ENCODE measurements at regions not wholly inside any gene's neighbourhood (a gene's known extent, or its start where the extent isn't known, plus 50 kb on each side); places are given as distances from the start of the nearest gene placed in this dataset.
A peak's percentile ranks its signal among the peaks of the same experiment; 100 is the strongest.
"Not testable (repeated sequence)": the region's sequence is repeated elsewhere in the genome, so short reads cannot be mapped to it uniquely, and the experiment has no call there.

GRCh38 chr4:95898226-95898625 lies 58.3 kb downstream of the PDHA2 start:
- Histone ChIP-seq H3K36me3 (ENCODE audit: control insufficient read depth, insufficient read depth, low read length) (no peaks in the 10 kb centered on the region), H3K27ac (ENCODE audit: low read depth, low read length) (no peak overlapping the region), H3K4me1 (ENCODE audit: control insufficient read depth, insufficient read depth, low read length) (no peaks in the 10 kb centered on the region), H3K27me3 (ENCODE audit: control insufficient read depth, insufficient read depth, low read length) (no peaks in the 10 kb centered on the region), H3K9me3 (ENCODE audit: control insufficient read depth, insufficient read depth, low read length) (no peaks in the 10 kb centered on the region), H3K4me3 (ENCODE audit: low read depth, low read length) (no peak overlapping the region)
- DNase-seq (ENCODE audit: low read depth in 4 of 6, low spot score in 6 of 6) = no peak
- no CpG with 5 or more reads among the region's 2 CpGs for WGBS (ENCODE audit: insufficient coverage)

- no peaks in the 10 kb centered on the region for H3K9me3 ChIP-seq (ENCODE audit: control insufficient read depth, insufficient read depth, low read length)
- no peaks in the 10 kb centered on the region for H3K27me3 ChIP-seq (ENCODE audit: control insufficient read depth, insufficient read depth, low read length)
- no peak overlapping the region for H3K4me3 ChIP-seq (ENCODE audit: low read depth, low read length)
- no peaks in the 10 kb centered on the region for H3K36me3 ChIP-seq (ENCODE audit: control insufficient read depth, insufficient read depth, low read length)
- WGBS (ENCODE audit: insufficient coverage) = no CpG with 5 or more reads among the region's 1 CpG
- DNase-seq (ENCODE audit: low read depth in 4 of 6, low spot score in 6 of 6) = no peak
- no peak overlapping the region for H3K27ac ChIP-seq (ENCODE audit: low read depth, low read length)
- H3K4me1 ChIP-seq (ENCODE audit: control insufficient read depth, insufficient read depth, low read length) = no peaks in the 10 kb centered on the region
These were observed 69.3 kb downstream of the PDHA2 start for GRCh38 chr4:95909211-95909610.

GRCh38 chr4:95910749-95911148 lies 70.9 kb downstream of the PDHA2 start:
- H3K36me3 ChIP-seq (ENCODE audit: control insufficient read depth, insufficient read depth, low read length) = no peaks in the 10 kb centered on the region
- no peak for DNase-seq (ENCODE audit: low read depth in 4 of 6, low spot score in 6 of 6)
- 94% methylated on average over 2 of the region's 2 CpGs for WGBS (ENCODE audit: insufficient coverage)
- H3K4me1 ChIP-seq (ENCODE audit: control insufficient read depth, insufficient read depth, low read length) = no peaks in the 10 kb centered on the region
- H3K27ac ChIP-seq (ENCODE audit: low read depth, low read length) = no peak overlapping the region
- H3K9me3 ChIP-seq (ENCODE audit: control insufficient read depth, insufficient read depth, low read length) = no peaks in the 10 kb centered on the region
- no peak overlapping the region for H3K4me3 ChIP-seq (ENCODE audit: low read depth, low read length)
- no peaks in the 10 kb centered on the region for H3K27me3 ChIP-seq (ENCODE audit: control insufficient read depth, insufficient read depth, low read length)

GRCh38 chr4:95921470-95921869 lies 81.6 kb downstream of the PDHA2 start:
- Histone ChIP-seq H3K27me3 (ENCODE audit: control insufficient read depth, insufficient read depth, low read length) (no peaks in the 10 kb centered on the region), H3K9me3 (ENCODE audit: control insufficient read depth, insufficient read depth, low read length) (peaks cover 6% of the 10 kb centered on the region), H3K4me1 (ENCODE audit: control insufficient read depth, insufficient read depth, low read length) (no peaks in the 10 kb centered on the region), H3K4me3 (ENCODE audit: low read depth, low read length) (no peak overlapping the region), H3K27ac (ENCODE audit: low read depth, low read length) (no peak overlapping the region), H3K36me3 (ENCODE audit: control insufficient read depth, insufficient read depth, low read length) (no peaks in the 10 kb centered on the region)
- no peak for DNase-seq (ENCODE audit: low read depth in 4 of 6, low spot score in 6 of 6)

GRCh38 chr4:95929448-95930064 lies 89.7 kb downstream of the PDHA2 start:
- no peak overlapping the region for H3K4me3 ChIP-seq (ENCODE audit: low read depth, low read length)
- no peak overlapping the region for H3K27ac ChIP-seq (ENCODE audit: low read depth, low read length)
- H3K27me3 ChIP-seq (ENCODE audit: control insufficient read depth, insufficient read depth, low read length) = no peaks in the 10 kb centered on the region
- H3K9me3 ChIP-seq (ENCODE audit: control insufficient read depth, insufficient read depth, low read length) = peaks cover 15% of the 10 kb centered on the region
- no peaks in the 10 kb centered on the region for H3K36me3 ChIP-seq (ENCODE audit: control insufficient read depth, insufficient read depth, low read length)
- WGBS (ENCODE audit: insufficient coverage) = no CpG with 5 or more reads among the region's 1 CpG
- no peaks in the 10 kb centered on the region for H3K4me1 ChIP-seq (ENCODE audit: control insufficient read depth, insufficient read depth, low read length)
- no peak for DNase-seq (ENCODE audit: low read depth in 4 of 6, low spot score in 6 of 6)

GRCh38 chr4:95939141-95939540 lies 99.2 kb downstream of the PDHA2 start:
- WGBS (ENCODE audit: insufficient coverage) = no CpG with 5 or more reads among the region's 1 CpG
- Histone ChIP-seq H3K27me3 (ENCODE audit: control insufficient read depth, insufficient read depth, low read length) (no peaks in the 10 kb centered on the region), H3K4me1 (ENCODE audit: control insufficient read depth, insufficient read depth, low read length) (no peaks in the 10 kb centered on the region), H3K4me3 (ENCODE audit: low read depth, low read length) (no peak overlapping the region), H3K9me3 (ENCODE audit: control insufficient read depth, insufficient read depth, low read length) (no peaks in the 10 kb centered on the region), H3K36me3 (ENCODE audit: control insufficient read depth, insufficient read depth, low read length) (no peaks in the 10 kb centered on the region), H3K27ac (ENCODE audit: low read depth, low read length) (no peak overlapping the region)
- DNase-seq (ENCODE audit: low read depth in 4 of 6, low spot score in 6 of 6) = peak in 4 of 6 donors; percentile 9 to 92 (median 21)

- peak in 1 of 6 donors; percentile 4 for DNase-seq (ENCODE audit: low read depth in 4 of 6, low spot score in 6 of 6)
- H3K27ac ChIP-seq (ENCODE audit: low read depth, low read length) = no peak overlapping the region
- H3K4me3 ChIP-seq (ENCODE audit: low read depth, low read length) = no peak overlapping the region
- no CpG with 5 or more reads among the region's 3 CpGs for WGBS (ENCODE audit: insufficient coverage)
- H3K4me1 ChIP-seq (ENCODE audit: control insufficient read depth, insufficient read depth, low read length) = no peaks in the 10 kb centered on the region
- no peaks in the 10 kb centered on the region for H3K27me3 ChIP-seq (ENCODE audit: control insufficient read depth, insufficient read depth, low read length)
- peaks cover 2% of the 10 kb centered on the region for H3K9me3 ChIP-seq (ENCODE audit: control insufficient read depth, insufficient read depth, low read length)
- no peaks in the 10 kb centered on the region for H3K36me3 ChIP-seq (ENCODE audit: control insufficient read depth, insufficient read depth, low read length)
These were observed 109.4 kb downstream of the PDHA2 start for GRCh38 chr4:95949136-95949765.

- Histone ChIP-seq H3K9me3 (ENCODE audit: control insufficient read depth, insufficient read depth, low read length) (peaks cover 2% of the 10 kb centered on the region), H3K4me3 (ENCODE audit: low read depth, low read length) (no peak overlapping the region), H3K27me3 (ENCODE audit: control insufficient read depth, insufficient read depth, low read length) (no peaks in the 10 kb centered on the region), H3K4me1 (ENCODE audit: control insufficient read depth, insufficient read depth, low read length) (no peaks in the 10 kb centered on the region), H3K27ac (ENCODE audit: low read depth, low read length) (no peak overlapping the region), H3K36me3 (ENCODE audit: control insufficient read depth, insufficient read depth, low read length) (no peaks in the 10 kb centered on the region)
- no CpG with 5 or more reads among the region's 1 CpG for WGBS (ENCODE audit: insufficient coverage)
- DNase-seq (ENCODE audit: low read depth in 4 of 6, low spot score in 6 of 6) = no peak
These were observed 109.9 kb downstream of the PDHA2 start for GRCh38 chr4:95949808-95950207.

GRCh38 chr4:95952538-95952937 lies 112.6 kb downstream of the PDHA2 start:
- no CpG with 5 or more reads among the region's 2 CpGs for WGBS (ENCODE audit: insufficient coverage)
- DNase-seq (ENCODE audit: low read depth in 4 of 6, low spot score in 6 of 6); H3K4me1 ChIP-seq (ENCODE audit: control insufficient read depth, insufficient read depth, low read length); H3K27ac ChIP-seq (ENCODE audit: low read depth, low read length); H3K9me3 ChIP-seq (ENCODE audit: control insufficient read depth, insufficient read depth, low read length); H3K27me3 ChIP-seq (ENCODE audit: control insufficient read depth, insufficient read depth, low read length); H3K36me3 ChIP-seq (ENCODE audit: control insufficient read depth, insufficient read depth, low read length); H3K4me3 ChIP-seq (ENCODE audit: low read depth, low read length): not testable (repeated sequence)

- Histone ChIP-seq H3K27me3 (ENCODE audit: control insufficient read depth, insufficient read depth, low read length) (no peaks in the 10 kb centered on the region), H3K9me3 (ENCODE audit: control insufficient read depth, insufficient read depth, low read length) (no peaks in the 10 kb centered on the region), H3K27ac (ENCODE audit: low read depth, low read length) (no peak overlapping the region), H3K36me3 (ENCODE audit: control insufficient read depth, insufficient read depth, low read length) (no peaks in the 10 kb centered on the region), H3K4me3 (ENCODE audit: low read depth, low read length) (no peak overlapping the region), H3K4me1 (ENCODE audit: control insufficient read depth, insufficient read depth, low read length) (no peaks in the 10 kb centered on the region)
- WGBS (ENCODE audit: insufficient coverage) = no CpG with 5 or more reads among the region's 1 CpG
- peak in 1 of 6 donors; percentile 31 for DNase-seq (ENCODE audit: low read depth in 4 of 6, low spot score in 6 of 6)
These were observed 116.2 kb downstream of the PDHA2 start for GRCh38 chr4:95956094-95956493.

Measured in spinal cord (tissue), 9 donors.